ENCODE measurements at regions not wholly inside any gene's neighbourhood (a gene's known extent, or its start where the extent isn't known, plus 50 kb on each side); places are given as distances from the start of the nearest gene placed in this dataset.

DNA sequence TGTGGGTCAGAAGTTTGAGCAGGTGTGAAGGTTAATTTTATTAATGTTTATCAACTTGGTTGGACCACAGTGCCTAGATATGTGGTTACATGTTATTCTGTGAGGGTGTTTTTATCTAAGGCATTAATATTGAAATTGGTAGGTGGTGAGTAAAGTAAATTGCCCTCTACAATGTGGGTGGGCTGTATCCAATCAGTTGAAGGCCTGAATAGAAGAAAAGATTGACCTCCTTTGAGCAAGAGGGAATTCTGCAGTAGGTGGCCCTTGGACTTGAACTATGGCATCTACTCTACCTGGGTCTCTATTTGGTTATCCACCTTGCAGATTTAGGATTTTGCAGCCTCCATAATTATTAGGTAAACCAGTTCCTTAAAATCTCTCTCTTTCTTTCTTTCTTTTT, 356.8 kb upstream of the EEF2KMT start:
- Histone ChIP-seq H3K4me3 (ENCODE audit: low read depth, low read length) (no peak overlapping the region), H3K27me3 (ENCODE audit: control insufficient read depth, insufficient read depth, low read length) (no peaks in the 10 kb centered on the region), H3K27ac (ENCODE audit: low read depth, low read length) (no peak overlapping the region), H3K9me3 (ENCODE audit: control insufficient read depth, insufficient read depth, low read length) (peaks cover 40% of the 10 kb centered on the region)
- TF ChIP-seq, protein P1, sequence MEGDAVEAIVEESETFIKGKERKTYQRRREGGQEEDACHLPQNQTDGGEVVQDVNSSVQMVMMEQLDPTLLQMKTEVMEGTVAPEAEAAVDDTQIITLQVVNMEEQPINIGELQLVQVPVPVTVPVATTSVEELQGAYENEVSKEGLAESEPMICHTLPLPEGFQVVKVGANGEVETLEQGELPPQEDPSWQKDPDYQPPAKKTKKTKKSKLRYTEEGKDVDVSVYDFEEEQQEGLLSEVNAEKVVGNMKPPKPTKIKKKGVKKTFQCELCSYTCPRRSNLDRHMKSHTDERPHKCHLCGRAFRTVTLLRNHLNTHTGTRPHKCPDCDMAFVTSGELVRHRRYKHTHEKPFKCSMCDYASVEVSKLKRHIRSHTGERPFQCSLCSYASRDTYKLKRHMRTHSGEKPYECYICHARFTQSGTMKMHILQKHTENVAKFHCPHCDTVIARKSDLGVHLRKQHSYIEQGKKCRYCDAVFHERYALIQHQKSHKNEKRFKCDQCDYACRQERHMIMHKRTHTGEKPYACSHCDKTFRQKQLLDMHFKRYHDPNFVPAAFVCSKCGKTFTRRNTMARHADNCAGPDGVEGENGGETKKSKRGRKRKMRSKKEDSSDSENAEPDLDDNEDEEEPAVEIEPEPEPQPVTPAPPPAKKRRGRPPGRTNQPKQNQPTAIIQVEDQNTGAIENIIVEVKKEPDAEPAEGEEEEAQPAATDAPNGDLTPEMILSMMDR (IDR thresholded peaks at IDR 0.05; ENCODE audit: low read depth, low read length), result no peak
- CTCF ChIA-PET, result no interaction called here
- no peak for DNase-seq (ENCODE audit: low read depth, low spot score)
- POLR2A ChIA-PET, result no interaction called here

DNA sequence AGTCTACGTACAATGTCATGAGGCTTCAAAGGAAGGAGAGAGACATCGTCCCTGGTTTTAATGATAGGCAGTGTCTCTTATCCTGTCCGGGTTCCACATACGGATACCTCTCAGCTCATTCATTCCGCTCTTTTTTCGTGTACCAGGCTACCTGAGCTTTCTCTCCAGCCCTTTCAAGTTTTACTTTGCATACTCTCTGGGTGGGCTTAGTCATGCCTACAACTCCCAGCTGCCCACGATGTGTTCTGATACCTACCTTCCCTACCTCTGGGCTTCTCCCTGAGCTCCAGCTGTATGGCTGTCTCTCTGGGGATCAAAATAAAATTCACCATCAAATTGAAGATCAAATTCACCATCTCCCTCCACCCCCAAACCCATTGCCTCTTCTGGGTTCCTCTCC, 354.0 kb upstream of the EEF2KMT start:
- POLR2A ChIA-PET, result no interaction called here
- CTCF ChIA-PET, result no interaction called here
- peaks cover 47% of the 10 kb centered on the region for H3K9me3 ChIP-seq (ENCODE audit: control insufficient read depth, insufficient read depth, low read length)
- DNase-seq (ENCODE audit: low read depth, low spot score), result no peak
- no peak overlapping the region for H3K27ac ChIP-seq (ENCODE audit: low read depth, low read length)
- no peaks in the 10 kb centered on the region for H3K27me3 ChIP-seq (ENCODE audit: control insufficient read depth, insufficient read depth, low read length)
- TF ChIP-seq, protein P1 (IDR thresholded peaks at IDR 0.05; ENCODE audit: low read depth, low read length), result no peak
- no peak overlapping the region for H3K4me3 ChIP-seq (ENCODE audit: low read depth, low read length)

DNA sequence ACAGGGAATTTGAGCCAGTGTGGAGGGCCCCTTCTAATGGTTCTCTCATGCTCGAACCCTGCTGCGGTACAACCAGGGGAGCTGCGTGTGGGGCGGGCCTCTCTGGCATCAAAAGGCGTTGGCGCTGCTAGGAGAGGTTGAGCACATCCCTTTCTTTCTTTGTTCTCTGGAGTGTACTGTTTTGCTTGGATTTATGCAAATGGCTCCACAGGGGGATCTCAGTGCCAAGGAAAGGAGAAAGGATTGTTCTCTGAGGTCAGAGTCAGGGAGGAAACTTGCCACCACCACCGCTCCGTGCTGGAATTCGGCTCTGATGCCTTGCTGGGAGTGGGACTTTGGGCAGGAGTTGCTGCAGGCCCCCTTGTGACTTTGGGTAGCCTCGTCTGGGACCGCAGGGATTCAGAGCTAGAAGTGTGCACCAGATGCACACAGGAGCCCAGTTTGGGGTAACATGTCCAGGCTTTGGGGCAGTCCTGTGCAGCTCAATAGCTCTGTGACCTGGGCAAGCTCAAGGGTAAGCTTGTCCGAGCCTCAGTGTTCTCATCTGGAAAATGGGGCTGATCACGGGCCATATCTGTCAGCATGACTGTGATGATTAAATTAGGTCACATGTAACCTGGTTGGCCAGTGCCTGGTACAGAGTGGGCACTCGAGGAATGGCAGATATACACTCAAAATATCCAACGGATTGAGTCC, 353.0 kb upstream of the EEF2KMT start:
- CTCF ChIA-PET, result no interaction called here
- Histone ChIP-seq H3K9me3 (ENCODE audit: control insufficient read depth, insufficient read depth, low read length) (peaks cover 46% of the 10 kb centered on the region), H3K4me3 (ENCODE audit: low read depth, low read length) (no peak overlapping the region), H3K27ac (ENCODE audit: low read depth, low read length) (no peak overlapping the region), H3K27me3 (ENCODE audit: control insufficient read depth, insufficient read depth, low read length) (no peaks in the 10 kb centered on the region)
- TF ChIP-seq, protein P1 (IDR thresholded peaks at IDR 0.05; ENCODE audit: low read depth, low read length), result no peak
- POLR2A ChIA-PET, result no interaction called here
- DNase-seq (ENCODE audit: low read depth, low spot score), result no peak

DNA sequence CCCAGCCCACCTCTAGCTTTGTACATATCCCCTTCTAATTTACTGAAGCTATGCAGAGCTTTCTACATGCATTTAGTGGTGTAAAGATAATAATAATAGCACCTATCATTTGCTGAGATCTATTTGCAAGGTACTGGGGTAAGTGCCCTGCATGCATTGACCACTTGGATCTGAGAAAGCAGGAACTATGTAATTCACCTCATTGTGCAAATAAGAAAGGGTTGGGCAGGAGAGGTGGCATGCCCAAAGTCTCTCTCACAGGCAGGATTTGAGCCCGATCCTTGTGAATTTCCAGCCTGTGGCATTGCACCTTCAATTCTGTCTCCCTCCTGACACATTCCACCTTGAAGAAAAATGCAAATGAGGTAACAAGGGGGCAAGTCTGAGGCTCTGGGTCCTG, 352.3 kb upstream of the EEF2KMT start:
- no peak overlapping the region for H3K4me3 ChIP-seq (ENCODE audit: low read depth, low read length)
- POLR2A ChIA-PET, result no interaction called here
- CTCF ChIA-PET, result no interaction called here
- no peak for DNase-seq (ENCODE audit: low read depth, low spot score)
- peaks cover 43% of the 10 kb centered on the region for H3K9me3 ChIP-seq (ENCODE audit: control insufficient read depth, insufficient read depth, low read length)
- H3K27ac ChIP-seq (ENCODE audit: low read depth, low read length), result no peak overlapping the region
- TF ChIP-seq, protein P1 (IDR thresholded peaks at IDR 0.05; ENCODE audit: low read depth, low read length), result no peak
- H3K27me3 ChIP-seq (ENCODE audit: control insufficient read depth, insufficient read depth, low read length), result no peaks in the 10 kb centered on the region

DNA sequence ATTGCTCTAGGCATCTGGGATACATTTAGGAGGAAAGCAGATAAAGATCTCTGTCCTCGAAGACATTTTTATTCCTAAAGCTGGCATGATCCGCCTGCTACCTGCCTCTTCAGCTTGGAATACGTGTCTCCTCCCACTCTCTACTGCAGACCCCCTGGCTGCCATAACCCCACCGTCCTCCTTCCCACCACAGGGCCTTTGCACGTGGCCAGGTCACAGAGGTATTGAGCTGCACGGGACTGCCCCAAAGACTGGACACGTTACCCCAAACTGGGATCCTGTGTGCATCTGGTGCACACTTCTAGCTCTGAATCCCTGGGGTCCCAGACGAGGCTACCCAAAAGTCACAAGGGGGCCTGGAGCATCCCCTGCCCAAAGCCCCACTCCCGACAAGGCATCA, 351.2 kb upstream of the EEF2KMT start:
- TF ChIP-seq, protein P1 (IDR thresholded peaks at IDR 0.05; ENCODE audit: low read depth, low read length), result no peak
- no peak overlapping the region for H3K27ac ChIP-seq (ENCODE audit: low read depth, low read length)
- CTCF ChIA-PET, result no interaction called here
- H3K9me3 ChIP-seq (ENCODE audit: control insufficient read depth, insufficient read depth, low read length), result peaks cover 43% of the 10 kb centered on the region
- DNase-seq (ENCODE audit: low read depth, low spot score), result no peak
- no peak overlapping the region for H3K4me3 ChIP-seq (ENCODE audit: low read depth, low read length)
- no peaks in the 10 kb centered on the region for H3K27me3 ChIP-seq (ENCODE audit: control insufficient read depth, insufficient read depth, low read length)
- POLR2A ChIA-PET, result no interaction called here
